PC-3 (cell line): ENCODE measurements at regions not wholly inside any gene's neighbourhood (a gene's known extent, or its start where the extent isn't known, plus 50 kb on each side); places are given as distances from the start of the nearest gene placed in this dataset.

Experiments
- EZH2phosphoT487 ChIP-seq: fragments of 300-600 bp; sonication (generic); IDR thresholded peaks from 2 replicates; pipeline ENCODE4 v1.6.1; 2018; ENCODE audit warnings: mild to moderate bottlenecking, antibody characterized with exemption, low read length, borderline replicate concordance
- TF ChIP-seq, protein P1 (sequence below): fragments of 300-600 bp; sonication (generic); conservative IDR thresholded peaks from 2 replicates; pipeline ENCODE4 v1.5.1; 2017; ENCODE audit warnings: antibody characterized with exemption, low read depth, mild to moderate bottlenecking, low read length

GRCh38 chr11:101743828-101744227 is 160.0 kb upstream of the TRPC6 start:
- TF ChIP-seq, protein P1, sequence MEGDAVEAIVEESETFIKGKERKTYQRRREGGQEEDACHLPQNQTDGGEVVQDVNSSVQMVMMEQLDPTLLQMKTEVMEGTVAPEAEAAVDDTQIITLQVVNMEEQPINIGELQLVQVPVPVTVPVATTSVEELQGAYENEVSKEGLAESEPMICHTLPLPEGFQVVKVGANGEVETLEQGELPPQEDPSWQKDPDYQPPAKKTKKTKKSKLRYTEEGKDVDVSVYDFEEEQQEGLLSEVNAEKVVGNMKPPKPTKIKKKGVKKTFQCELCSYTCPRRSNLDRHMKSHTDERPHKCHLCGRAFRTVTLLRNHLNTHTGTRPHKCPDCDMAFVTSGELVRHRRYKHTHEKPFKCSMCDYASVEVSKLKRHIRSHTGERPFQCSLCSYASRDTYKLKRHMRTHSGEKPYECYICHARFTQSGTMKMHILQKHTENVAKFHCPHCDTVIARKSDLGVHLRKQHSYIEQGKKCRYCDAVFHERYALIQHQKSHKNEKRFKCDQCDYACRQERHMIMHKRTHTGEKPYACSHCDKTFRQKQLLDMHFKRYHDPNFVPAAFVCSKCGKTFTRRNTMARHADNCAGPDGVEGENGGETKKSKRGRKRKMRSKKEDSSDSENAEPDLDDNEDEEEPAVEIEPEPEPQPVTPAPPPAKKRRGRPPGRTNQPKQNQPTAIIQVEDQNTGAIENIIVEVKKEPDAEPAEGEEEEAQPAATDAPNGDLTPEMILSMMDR: no peak
- TF ChIP-seq EZH2phosphoT487: no peak
